Stimulated activated CD4-positive, alpha-beta T cell treated with anti-CD3 and anti-CD28 coated beads, Interleukin-1b, Interleukin-23, amount 100 ng/mL, for 24 hours (primary cell): ENCODE measurements at regions not wholly inside any gene's neighbourhood (a gene's known extent, or its start where the extent isn't known, plus 50 kb on each side); places are given as distances from the start of the nearest gene placed in this dataset.
"Not testable (repeated sequence)": the region's sequence is repeated elsewhere in the genome, so short reads cannot be mapped to it uniquely, and the experiment has no call there.

Source experiments
- DNase-seq, 4 experiments: peaks; one replicate each; pipeline ENCODE4 v3.0.0-alpha.2; 2020; ENCODE audit warnings: low read depth in 4 of 4, low spot score in 1 of 4

GRCh38 chr10:109809954-109810353 is 113.4 kb downstream of the XPNPEP1 start:
- DNase-seq = not testable (repeated sequence)

GRCh38 chr10:109801191-109801590 is 122.1 kb downstream of the XPNPEP1 start:
- not testable (repeated sequence) for DNase-seq

- DNase-seq = no peak
These were observed 132.7 kb downstream of the XPNPEP1 start for GRCh38 chr10:109790647-109791046.

DNA sequence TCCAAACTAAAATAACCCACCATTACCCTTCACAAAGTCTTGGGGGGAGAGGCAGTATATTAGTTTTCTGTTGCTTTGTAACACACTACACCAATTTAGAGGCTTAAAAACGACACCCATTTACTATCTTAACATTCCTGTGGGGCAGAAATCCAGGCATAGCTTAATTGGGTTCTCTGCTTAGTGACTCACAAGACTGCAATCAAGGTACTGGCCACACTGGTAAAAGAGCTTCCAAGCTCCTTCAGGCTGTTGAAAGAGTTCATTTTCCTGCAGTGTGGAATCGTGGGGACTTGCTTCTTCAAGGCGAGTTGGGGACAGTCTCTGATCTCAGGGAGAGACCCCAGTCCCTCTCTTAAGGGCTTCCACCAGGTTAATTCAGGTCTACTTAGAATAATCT is 139.1 kb downstream of the XPNPEP1 start:
- no peak for DNase-seq

- DNase-seq = no peak
These were observed 140.0 kb downstream of the XPNPEP1 start for GRCh38 chr10:109783286-109783685.

DNA sequence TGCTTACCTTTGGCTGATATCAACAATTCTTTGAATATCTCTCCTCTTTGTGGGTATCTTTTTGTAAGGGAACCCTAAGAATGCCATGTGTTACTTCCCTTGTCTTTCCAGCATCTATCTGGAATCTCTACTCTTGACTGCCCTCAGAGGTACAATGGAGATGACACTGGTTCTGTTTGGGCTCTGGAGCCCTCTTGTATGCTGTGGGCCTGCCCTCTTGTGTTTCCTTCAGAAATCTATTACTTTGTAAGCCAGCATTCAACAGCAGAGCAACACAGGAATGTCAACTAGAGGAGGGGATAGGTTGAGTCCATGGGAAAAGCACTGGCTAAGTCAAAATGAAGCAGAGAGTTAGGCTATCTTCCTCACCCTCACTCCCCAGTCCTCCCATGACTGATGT is 142.3 kb downstream of the XPNPEP1 start:
- no peak for DNase-seq

DNA sequence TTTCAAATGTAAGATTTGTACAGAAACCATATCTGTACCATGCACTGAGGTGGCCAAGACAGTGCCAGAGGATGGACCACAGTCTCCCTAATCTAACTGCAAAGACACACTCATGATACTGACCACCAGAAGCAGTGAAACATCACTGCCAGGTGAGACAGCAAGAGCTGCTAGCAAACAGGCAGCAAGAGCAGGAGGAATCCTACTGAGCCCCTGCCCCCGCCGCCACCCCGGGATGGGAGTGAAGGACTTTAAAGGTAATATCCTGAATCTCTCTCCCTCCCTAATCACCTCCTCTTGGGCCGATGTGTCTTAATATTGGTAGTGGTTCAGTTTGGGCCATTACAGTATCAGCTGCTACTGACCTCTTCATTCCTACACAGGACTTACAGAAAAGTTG is 144.3 kb downstream of the XPNPEP1 start:
- no peak for DNase-seq

DNA sequence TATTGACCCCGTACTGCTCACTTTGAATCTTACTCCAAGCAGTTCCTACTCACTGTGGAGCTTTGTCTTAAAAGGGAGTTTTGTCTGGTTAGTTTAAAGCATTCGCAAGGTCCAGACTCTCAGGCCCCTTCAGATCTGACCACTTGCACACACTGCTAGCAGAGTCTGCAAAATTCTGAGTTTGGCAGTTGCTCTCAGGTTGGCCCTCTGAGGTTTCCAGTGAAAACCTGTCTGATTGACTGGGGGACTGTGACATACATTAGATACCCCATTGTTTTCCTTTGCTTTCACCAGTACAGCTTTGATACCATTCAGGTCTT is 149.2 kb downstream of the XPNPEP1 start:
- no peak for DNase-seq

DNA sequence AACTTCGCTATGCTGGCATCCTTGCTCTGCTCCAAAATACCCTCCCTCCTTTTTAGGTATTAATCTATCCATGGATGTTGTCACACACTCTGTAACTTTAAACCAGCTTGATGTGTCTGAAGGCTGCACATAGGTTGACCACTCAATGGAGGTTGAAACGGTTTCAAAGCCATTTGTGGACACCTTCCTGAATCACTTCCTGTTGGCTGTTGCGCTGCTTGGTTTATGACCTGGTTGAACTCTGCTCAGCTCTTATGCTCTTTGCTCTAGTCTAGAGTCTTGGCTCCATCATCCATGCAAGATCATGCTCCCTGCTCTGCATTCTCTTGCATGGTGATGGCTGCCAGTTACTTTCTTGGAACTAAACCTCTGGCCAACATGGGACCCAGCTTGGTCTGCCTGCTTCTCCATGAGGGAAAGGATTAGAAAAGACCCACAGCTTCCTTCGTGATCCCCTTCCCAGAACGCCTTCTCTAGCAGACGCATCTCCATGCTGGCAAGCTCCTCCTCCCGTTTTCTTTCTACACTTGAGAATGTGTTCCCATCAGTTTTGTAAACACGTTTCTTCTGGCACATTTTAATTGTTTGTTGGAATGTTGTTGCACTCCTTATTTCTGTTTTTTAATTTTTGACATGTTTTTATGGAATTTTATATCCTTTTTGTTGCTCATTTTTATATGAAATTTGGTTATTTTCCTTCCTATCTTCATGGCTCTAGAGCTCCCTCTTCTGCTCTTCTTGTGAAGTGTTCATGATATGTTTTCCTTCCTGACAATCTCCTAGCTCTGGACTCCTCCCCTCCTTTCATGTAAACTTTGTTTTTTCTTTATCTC is 149.8 kb downstream of the XPNPEP1 start:
- DNase-seq = no peak

- DNase-seq = no peak
These were observed 152.6 kb downstream of the XPNPEP1 start for GRCh38 chr10:109770663-109771062.

GRCh38 chr10:109769966-109770365 is 153.3 kb downstream of the XPNPEP1 start:
- no peak for DNase-seq

- no peak for DNase-seq
These were observed 157.5 kb downstream of the XPNPEP1 start for GRCh38 chr10:109765838-109766237.

- no peak for DNase-seq
These were observed 160.8 kb downstream of the XPNPEP1 start for GRCh38 chr10:109762555-109762954.

DNA sequence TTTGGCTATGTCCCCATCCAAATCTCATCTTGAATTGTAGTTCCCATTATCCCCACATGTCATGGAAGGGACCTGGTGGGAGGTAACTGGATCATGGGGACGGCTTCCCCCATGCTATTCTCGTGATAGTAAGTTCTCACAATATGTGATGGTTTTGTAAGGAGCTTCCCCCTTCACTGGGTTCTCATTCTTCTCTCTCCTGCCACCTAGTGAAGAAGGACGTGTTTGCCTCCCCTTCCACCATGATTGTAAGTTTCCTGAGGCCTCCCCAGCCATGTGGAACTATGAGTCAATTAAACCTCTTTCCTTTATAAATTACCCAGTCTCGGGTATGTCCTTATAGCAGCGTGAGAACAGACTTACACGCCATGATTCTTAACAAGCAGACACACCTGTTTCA is 165.6 kb downstream of the XPNPEP1 start:
- DNase-seq = not testable (repeated sequence)

GRCh38 chr10:109746861-109747260 is 176.4 kb downstream of the XPNPEP1 start:
- DNase-seq = no peak

- DNase-seq = no peak
These were observed 179.3 kb downstream of the XPNPEP1 start for GRCh38 chr10:109744020-109744419.

GRCh38 chr10:109743574-109743973 is 179.7 kb downstream of the XPNPEP1 start:
- no peak for DNase-seq

GRCh38 chr10:109743146-109743545 is 180.2 kb downstream of the XPNPEP1 start:
- no peak for DNase-seq

- no peak for DNase-seq
These were observed 181.6 kb downstream of the XPNPEP1 start for GRCh38 chr10:109741712-109742111.

GRCh38 chr10:109740436-109740835 is 182.9 kb downstream of the XPNPEP1 start:
- no peak for DNase-seq

DNA sequence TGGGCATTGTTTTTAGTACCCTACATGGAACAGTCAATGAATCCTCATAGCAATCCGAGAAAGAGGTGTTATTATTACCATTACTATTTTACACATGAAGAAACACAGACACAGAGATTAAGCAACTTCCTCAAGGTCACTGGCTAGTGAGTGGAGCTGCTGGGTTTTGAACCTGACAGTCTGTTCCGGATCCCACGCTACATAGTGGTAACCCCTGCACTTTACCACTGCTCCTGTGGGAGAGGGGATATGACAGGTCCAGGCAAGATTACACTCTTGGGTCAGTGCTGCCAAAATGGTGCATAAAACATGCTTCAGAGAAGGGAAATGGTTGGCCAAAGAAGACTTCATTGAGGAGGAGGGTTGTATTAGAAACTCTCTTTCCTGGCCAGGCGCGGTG is 185.7 kb downstream of the XPNPEP1 start:
- no peak for DNase-seq

- no peak for DNase-seq
These were observed 186.3 kb downstream of the XPNPEP1 start for GRCh38 chr10:109737009-109737408.

GRCh38 chr10:109735776-109736175 is 187.5 kb downstream of the XPNPEP1 start:
- DNase-seq = no peak
